T-helper 2 cell treated with Interferon-gamma antibody and Interleukin-4, amounts not matched to agents 5 μg/mL and 100 μg/mL, for 36 hours (primary cell): ENCODE measurements at regions not wholly inside any gene's neighbourhood (a gene's known extent, or its start where the extent isn't known, plus 50 kb on each side); places are given as distances from the start of the nearest gene placed in this dataset.

Experiments used
- DNase-seq: peaks from one replicate; pipeline ENCODE4 v3.0.0; 2021; ENCODE audit warnings: low spot score
- H3K27ac Mint-ChIP-seq: one replicate; pipeline ENCODE4 v1.8.0; 2021; ENCODE audit warnings: mild to moderate bottlenecking, mixed read lengths
- H3K27me3 Mint-ChIP-seq: one replicate; pipeline ENCODE4 v1.8.0; 2021; ENCODE audit warnings: low read depth, mixed read lengths
- H3K36me3 Mint-ChIP-seq: one replicate; pipeline ENCODE4 v1.8.0; 2021; ENCODE audit warnings: low read depth, mixed read lengths
- H3K4me1 Mint-ChIP-seq: one replicate; pipeline ENCODE4 v1.8.0; 2021; ENCODE audit warnings: low read depth, mixed read lengths
- H3K4me3 Mint-ChIP-seq: one replicate; pipeline ENCODE4 v1.8.0; 2022; ENCODE audit warnings: mild to moderate bottlenecking, moderate library complexity, mixed read lengths
- H3K9me3 Mint-ChIP-seq: one replicate; pipeline ENCODE4 v1.8.0; 2021; ENCODE audit warnings: mixed read lengths

DNA sequence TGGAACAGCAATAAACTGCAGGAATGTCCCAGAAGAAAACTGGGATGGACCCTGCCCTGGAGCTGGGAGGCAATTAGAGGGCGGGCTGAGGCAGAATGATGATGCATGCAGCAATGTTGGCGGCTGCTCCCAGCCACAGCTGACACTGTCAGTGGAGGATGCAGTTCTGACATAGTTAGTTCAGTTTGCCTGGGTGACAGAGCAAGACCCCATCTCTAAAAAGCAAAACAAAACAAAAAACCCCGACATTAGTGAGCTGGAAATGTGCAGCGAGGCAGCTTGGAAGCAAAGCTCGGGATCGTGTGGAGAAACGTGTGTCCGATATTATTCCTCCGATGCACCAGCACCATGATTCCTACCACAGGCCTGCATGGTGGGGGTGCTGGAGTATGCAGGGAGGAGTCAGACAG is 110.1 kb upstream of the UQCRFS1 start:
- Mint-ChIP-seq H3K27ac (no peak overlapping the region), H3K4me1 (no peaks in the 10 kb centered on the region), H3K4me3 (no peak overlapping the region), H3K27me3 (no peaks in the 10 kb centered on the region), H3K36me3 (no peaks in the 10 kb centered on the region), H3K9me3 (no peaks in the 10 kb centered on the region)
- no peak for DNase-seq

DNA sequence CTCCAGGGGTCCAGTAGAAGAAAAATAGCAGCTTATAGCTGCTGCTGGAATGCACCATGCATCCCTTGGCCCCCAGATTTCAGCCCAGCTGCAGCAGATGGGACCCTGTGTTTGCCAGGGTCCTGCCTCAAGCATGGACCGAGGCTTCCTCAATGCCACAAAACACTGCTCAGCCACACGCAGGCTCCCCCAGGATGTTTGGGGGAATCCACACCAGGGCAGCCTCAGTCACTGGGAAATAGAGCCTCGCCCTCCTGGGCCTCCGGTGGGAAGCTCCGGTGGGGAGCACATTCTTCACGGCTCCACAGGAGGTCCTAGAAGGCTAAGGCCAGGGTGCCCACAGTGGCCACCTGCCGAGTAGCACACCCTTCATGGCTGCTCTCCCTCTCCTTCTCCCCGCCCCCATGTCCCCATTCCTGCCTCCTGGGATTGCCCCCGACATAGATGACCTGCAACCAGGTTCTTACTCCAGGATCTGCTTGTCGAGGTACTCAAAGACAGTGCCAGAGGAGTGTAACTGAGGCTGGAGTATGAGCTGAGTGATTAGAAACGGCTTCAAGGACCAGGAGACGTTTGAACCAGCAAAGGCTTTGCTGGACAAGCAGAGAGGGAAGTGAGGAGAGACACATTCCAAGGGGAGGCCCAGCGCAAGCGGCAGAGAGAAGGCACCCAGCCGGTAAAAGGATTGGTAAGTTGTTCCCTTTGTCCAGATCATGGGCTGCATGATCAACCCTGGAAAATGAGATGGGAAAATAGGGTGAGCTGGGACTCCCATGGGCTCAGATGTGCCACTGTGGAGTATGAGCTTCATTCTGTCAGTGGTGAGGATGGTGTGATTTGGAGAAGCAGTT is 110.7 kb upstream of the UQCRFS1 start:
- no peak for DNase-seq
- no peaks in the 10 kb centered on the region for H3K27me3 Mint-ChIP-seq

DNA sequence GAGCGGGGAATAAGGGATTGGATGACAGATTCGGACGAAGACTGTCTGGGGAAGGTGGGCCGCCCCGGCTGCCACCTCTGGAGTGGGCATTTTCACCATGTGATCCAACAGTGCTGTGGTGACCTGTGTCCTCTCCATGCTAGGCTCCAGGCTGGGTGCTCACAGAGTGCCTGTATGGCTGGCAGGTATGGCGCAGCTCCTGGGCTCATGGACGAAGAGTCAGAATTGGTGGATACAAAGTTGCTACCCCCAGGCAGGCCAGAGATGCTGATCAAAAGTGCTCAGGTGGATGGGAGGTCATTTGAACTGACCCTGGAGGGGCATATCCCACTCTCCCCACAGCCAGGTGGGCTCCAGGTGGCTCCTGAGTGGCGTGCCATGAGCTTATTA is 111.3 kb upstream of the UQCRFS1 start:
- no peaks in the 10 kb centered on the region for H3K4me1 Mint-ChIP-seq
- H3K36me3 Mint-ChIP-seq = no peaks in the 10 kb centered on the region
- no peaks in the 10 kb centered on the region for H3K27me3 Mint-ChIP-seq
- DNase-seq = no peak
- H3K27ac Mint-ChIP-seq = no peak overlapping the region
- H3K9me3 Mint-ChIP-seq = no peaks in the 10 kb centered on the region
- H3K4me3 Mint-ChIP-seq = no peak overlapping the region

More for the DNA sequence above, 110.7 kb upstream of the UQCRFS1 start:
- Mint-ChIP-seq H3K4me1 (no peaks in the 10 kb centered on the region), H3K36me3 (no peaks in the 10 kb centered on the region), H3K9me3 (no peaks in the 10 kb centered on the region), H3K4me3 (no peak overlapping the region), H3K27ac (no peak overlapping the region)

DNA sequence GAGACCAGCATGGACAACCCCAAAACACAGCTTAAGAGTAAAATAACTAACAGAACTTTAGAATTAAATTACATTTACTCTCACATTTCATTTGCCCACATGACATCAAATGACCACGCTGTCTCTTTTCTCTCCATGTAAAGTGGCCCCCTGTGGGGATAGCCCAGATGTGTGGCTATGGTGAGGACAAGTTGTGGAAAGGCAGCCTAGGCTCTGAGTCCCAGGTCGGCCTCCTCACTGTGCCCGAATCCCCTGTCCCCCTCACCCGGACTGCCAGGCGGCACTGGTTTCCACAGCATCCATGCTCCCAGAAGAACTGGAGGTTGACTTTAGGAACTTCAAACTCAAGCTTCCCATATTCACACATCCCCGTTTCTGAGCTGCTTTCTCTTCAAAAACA is 111.8 kb upstream of the UQCRFS1 start:
- Mint-ChIP-seq H3K9me3 (no peaks in the 10 kb centered on the region), H3K4me1 (no peaks in the 10 kb centered on the region), H3K4me3 (no peak overlapping the region), H3K27me3 (no peaks in the 10 kb centered on the region), H3K27ac (no peak overlapping the region), H3K36me3 (no peaks in the 10 kb centered on the region)
- no peak for DNase-seq

DNA sequence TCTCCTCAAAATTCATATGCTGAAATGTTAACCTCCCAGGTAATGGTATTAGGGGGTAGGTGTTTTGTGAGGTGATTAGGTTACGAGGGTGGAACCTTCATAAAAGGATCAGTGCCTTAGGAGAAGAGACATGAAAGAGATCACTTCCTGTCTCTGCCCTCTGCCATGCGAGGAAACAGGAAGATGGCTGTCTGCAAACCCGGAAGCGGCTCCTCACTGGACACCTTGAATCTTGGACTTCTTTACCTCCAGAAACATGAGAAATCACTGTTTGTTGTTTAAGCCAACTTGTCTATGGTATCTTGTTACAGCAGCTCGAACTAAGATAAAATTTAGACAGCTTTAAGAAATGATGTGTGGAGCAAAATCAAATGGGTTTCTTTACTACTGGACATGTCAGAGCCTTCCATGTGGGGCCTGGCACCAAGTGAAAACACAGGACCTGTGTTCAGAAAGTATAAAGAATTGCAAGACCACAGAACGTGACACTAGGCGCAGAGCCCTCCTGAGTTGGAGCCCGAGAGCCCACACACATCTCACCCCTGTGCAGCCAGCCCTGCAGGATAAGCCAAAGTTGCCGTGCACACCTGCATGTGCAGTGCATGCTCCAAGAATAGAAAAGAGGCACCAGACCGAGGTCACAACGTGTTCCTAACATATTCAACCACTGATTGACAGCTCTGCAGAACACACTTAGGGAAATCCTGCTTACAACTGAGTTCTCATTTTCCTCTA is 112.5 kb upstream of the UQCRFS1 start:
- H3K4me1 Mint-ChIP-seq = no peaks in the 10 kb centered on the region
- H3K4me3 Mint-ChIP-seq = no peak overlapping the region
- no peaks in the 10 kb centered on the region for H3K9me3 Mint-ChIP-seq
- DNase-seq = no peak
- no peaks in the 10 kb centered on the region for H3K36me3 Mint-ChIP-seq
- H3K27ac Mint-ChIP-seq = no peak overlapping the region
- H3K27me3 Mint-ChIP-seq = no peaks in the 10 kb centered on the region

DNA sequence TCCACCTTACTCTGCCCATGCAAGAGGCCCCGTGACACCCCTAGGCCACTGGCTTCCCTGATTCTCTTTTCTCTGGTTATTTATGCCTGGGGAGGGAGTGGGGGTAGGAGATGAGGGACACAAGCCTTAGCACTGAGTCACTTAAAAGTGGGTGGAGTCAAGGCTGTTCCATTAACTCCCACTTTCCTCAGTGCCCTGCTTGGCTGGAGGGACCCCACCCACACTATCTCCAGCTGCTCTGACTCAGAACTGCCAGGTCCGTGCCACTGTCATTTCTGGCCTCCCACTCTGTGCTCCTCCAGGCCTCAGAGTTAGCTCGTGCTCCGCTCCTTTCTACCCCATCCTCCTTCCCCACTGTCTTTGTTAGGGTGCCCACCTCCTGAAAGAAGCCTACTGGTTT is 113.4 kb upstream of the UQCRFS1 start:
- Mint-ChIP-seq H3K4me1 (no peaks in the 10 kb centered on the region), H3K9me3 (no peaks in the 10 kb centered on the region), H3K27me3 (no peaks in the 10 kb centered on the region), H3K4me3 (no peak overlapping the region), H3K36me3 (no peaks in the 10 kb centered on the region), H3K27ac (no peak overlapping the region)
- DNase-seq = no peak

DNA sequence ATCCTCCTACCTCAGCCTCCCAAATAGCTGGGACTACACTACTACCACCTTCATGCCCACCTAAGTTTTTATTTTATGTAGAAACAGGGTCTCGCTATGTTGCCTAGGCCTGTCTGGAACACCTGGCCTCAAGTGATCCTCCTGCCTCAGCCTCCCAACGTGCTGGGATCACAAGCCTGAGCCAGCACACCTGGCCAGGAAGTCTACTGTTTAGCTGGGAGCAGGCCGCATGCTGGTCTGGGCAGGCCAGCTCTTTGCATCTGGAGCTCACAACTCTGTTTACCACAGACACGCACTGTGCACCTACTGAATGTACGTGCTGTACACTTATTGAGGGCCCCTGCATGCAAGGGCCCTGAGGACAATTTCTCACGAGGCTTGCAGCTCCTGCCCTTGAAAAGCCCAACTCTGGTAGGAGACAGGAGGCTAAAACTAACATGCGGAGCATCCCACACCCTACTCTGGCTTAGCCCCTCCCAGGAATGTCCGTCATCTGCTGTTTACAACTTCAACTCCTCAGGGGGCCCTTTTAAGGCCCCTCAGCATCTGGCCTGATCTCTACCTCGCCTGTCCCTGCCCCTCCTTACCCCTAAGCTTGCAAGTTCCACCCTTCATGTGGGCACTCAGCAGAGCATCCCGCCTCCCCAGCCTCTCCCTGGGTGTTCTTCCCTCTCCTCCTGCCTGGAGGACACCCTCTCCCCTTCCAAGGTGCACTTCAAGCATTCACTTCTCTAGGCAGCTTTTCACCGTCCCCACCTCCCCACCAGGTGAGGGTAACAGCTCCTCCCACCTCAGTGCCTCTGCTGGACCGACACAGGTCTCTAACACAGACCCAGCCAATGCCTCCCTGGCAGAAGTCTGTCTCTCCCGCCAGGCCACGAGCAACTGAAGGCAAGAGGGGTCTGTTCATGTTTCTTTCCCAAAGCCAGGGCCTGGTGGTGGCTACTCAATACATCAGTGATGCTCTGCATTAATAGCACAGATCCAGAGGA is 114.2 kb upstream of the UQCRFS1 start:
- Mint-ChIP-seq H3K36me3 (no peaks in the 10 kb centered on the region), H3K4me3 (no peak overlapping the region), H3K27me3 (no peaks in the 10 kb centered on the region), H3K27ac (no peak overlapping the region), H3K9me3 (no peaks in the 10 kb centered on the region), H3K4me1 (no peaks in the 10 kb centered on the region)
- no peak for DNase-seq

DNA sequence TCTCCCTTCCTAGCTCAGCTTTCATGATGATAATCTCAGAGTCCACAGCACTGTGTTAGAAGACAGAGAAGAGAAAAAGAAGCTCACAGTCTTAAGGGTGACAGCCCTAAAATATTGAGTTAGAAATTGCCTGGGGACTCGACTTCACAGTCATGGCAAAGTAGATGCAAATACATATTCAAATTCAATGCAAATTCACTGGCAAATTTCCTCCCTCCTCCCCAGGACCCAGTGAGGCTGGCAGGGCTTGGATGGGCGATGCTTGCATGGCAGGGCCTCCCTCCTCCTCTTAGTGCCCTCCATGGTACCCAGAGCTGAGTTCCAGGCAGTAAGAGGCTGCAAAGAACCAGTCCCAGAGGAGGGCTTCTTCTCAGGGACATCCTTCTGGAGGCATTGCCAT is 115.6 kb upstream of the UQCRFS1 start:
- Mint-ChIP-seq H3K27me3 (no peaks in the 10 kb centered on the region), H3K9me3 (no peaks in the 10 kb centered on the region), H3K4me3 (no peak overlapping the region), H3K4me1 (no peaks in the 10 kb centered on the region), H3K36me3 (no peaks in the 10 kb centered on the region), H3K27ac (no peak overlapping the region)
- no peak for DNase-seq

DNA sequence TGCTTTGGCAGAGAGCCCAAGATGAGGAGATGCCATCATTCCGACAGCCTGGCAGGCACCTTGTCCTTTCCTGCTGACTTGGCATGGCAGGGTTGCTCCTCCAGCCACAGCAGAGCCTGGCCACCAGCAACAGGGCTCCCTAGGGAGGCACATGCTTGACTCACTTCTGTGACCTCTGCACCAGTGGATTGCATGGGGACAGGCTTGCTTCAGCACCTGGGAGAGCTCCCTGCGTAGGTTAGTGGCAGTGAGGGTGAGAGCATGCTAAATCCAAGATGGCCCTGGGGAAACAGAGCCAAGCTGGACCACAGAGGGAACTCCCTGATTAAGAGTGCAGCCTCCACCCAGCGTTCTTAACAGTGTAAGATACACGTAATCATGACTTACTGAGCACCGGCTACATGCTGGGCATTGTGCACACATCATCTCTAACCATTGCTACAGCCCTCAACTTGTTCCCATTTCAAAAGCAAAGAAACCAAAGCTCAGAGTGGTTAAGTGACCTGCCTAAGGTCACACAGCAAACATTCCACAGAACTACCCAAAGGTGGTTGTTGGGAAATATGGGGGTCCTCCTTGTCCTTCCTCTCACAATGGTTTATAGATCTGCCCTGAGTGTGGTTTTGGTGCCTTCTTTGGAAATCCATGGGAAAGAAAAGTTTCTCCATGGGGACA is 116.6 kb upstream of the UQCRFS1 start:
- no peaks in the 10 kb centered on the region for H3K36me3 Mint-ChIP-seq
- H3K27me3 Mint-ChIP-seq = no peaks in the 10 kb centered on the region
- no peak for DNase-seq
- no peak overlapping the region for H3K4me3 Mint-ChIP-seq
- no peaks in the 10 kb centered on the region for H3K4me1 Mint-ChIP-seq
- H3K9me3 Mint-ChIP-seq = peaks cover 2% of the 10 kb centered on the region
- no peak overlapping the region for H3K27ac Mint-ChIP-seq

DNA sequence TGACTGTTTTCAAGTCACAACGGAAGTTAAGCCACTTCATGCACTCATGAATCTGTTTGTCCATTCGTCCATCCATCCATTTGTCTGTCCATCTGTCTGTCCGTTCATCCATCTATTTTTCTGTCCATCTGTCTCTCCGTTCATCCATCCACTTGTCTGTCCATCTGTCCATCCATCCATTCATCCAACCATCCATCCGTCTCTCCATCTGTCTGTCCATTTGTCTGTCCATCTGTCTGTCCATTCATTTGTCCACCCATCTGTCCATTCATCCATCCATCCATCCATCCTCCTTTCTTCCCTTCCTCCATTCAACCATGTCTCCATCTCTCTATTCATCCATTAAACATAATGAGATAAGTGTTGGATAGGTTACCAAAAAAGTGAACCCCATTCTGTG is 123.5 kb upstream of the UQCRFS1 start:
- H3K4me1 Mint-ChIP-seq = no peaks in the 10 kb centered on the region
- H3K27me3 Mint-ChIP-seq = no peaks in the 10 kb centered on the region
- no peak overlapping the region for H3K27ac Mint-ChIP-seq
- no peak for DNase-seq
- no peaks in the 10 kb centered on the region for H3K36me3 Mint-ChIP-seq
- H3K9me3 Mint-ChIP-seq = peaks cover 6% of the 10 kb centered on the region
- H3K4me3 Mint-ChIP-seq = no peak overlapping the region

DNA sequence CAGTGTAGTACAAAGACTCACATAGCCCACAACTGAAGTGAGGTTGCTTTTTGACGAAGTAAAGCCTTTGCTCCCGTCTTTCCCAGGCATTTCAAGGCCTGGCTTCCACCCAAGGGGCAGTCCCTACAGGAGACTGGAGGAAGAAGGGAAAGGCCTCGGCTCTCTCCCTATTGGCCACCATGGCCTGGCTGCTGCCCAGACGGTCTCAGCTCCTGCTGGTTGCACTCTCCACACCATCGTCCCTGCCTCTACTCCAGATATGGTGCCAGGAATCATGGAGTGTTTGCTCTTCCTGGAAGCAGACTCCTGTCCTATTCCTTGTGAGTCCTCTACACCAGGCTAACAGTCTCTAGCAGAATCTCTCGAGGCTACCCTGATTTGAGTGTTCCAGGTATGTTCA is 124.1 kb upstream of the UQCRFS1 start:
- DNase-seq = no peak
- Mint-ChIP-seq H3K36me3 (no peaks in the 10 kb centered on the region), H3K27me3 (no peaks in the 10 kb centered on the region), H3K9me3 (peaks cover 6% of the 10 kb centered on the region), H3K4me3 (no peak overlapping the region), H3K27ac (no peak overlapping the region), H3K4me1 (no peaks in the 10 kb centered on the region)

DNA sequence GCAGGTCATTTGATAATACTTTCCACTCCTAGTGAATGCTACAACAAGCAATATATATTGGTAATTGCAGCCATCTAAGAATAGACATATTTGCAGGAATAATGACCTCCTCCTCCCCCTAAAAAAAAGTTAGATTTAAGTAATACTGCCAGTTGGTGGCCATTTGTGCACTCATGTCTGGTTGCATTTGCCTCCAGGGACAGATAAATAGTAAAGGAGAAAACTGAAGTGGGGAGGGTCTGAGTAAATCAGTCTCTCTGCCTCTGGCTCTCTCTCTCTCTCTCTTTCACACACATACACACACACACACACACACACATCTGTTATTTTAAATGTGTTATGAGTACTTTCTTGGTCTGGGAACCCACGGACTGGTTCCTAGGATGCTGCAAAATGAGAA is 125.5 kb upstream of the UQCRFS1 start:
- no peaks in the 10 kb centered on the region for H3K36me3 Mint-ChIP-seq
- no peak overlapping the region for H3K4me3 Mint-ChIP-seq
- no peaks in the 10 kb centered on the region for H3K27me3 Mint-ChIP-seq
- peaks cover 6% of the 10 kb centered on the region for H3K9me3 Mint-ChIP-seq
- DNase-seq = no peak
- H3K27ac Mint-ChIP-seq = no peak overlapping the region
- H3K4me1 Mint-ChIP-seq = no peaks in the 10 kb centered on the region

DNA sequence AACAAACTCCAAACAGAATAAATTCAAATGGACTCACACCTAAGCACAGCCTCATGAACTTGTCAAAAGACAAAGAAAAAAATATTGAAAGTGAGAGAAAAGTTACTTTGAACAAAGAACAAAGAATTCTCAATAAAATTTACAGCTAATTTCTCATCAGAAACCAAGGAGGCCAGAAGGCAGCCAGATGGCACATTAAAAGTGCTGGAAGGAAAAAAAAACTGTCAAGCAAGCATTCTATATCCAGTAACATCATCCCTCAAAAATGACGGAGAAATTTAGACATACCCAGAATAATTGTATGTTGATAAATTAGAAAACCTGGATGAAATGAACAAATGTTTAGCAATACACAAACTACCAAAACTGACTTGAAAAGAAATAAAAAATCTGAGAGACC is 129.8 kb upstream of the UQCRFS1 start:
- Mint-ChIP-seq H3K27me3 (no peaks in the 10 kb centered on the region), H3K4me3 (no peak overlapping the region), H3K4me1 (no peaks in the 10 kb centered on the region), H3K27ac (no peak overlapping the region), H3K9me3 (peaks cover 14% of the 10 kb centered on the region), H3K36me3 (no peaks in the 10 kb centered on the region)
- no peak for DNase-seq
